Type B pancreatic cell (in vitro differentiated cells): ENCODE measurements at regions not wholly inside any gene's neighbourhood (a gene's known extent, or its start where the extent isn't known, plus 50 kb on each side); places are given as distances from the start of the nearest gene placed in this dataset.
A peak's percentile ranks its signal among the peaks of the same experiment; 100 is the strongest.

Experiments
- DNase-seq: peaks from one replicate; pipeline ENCODE4 v3.0.0; 2021; ENCODE audit warnings: mixed read lengths; ENCODE audit not compliant: unreplicated experiment; ENCODE audit errors: extremely low spot score
- H3K27ac Mint-ChIP-seq: 2 replicates; pipeline ENCODE4 v1.8.0; 2021; ENCODE audit warnings: mild to moderate bottlenecking, mixed read lengths
- H3K27me3 Mint-ChIP-seq: 2 replicates; pipeline ENCODE4 v1.8.0; 2021; ENCODE audit warnings: mixed read lengths
- H3K36me3 Mint-ChIP-seq: 2 replicates; pipeline ENCODE4 v1.8.0; 2021; ENCODE audit warnings: mixed read lengths
- H3K4me1 Mint-ChIP-seq: one replicate; pipeline ENCODE4 v1.8.0; 2021; ENCODE audit warnings: mixed read lengths; ENCODE audit not compliant: unreplicated experiment
- H3K4me3 Mint-ChIP-seq: 2 replicates; pipeline ENCODE4 v1.8.0; 2021; ENCODE audit warnings: mild to moderate bottlenecking, mixed read lengths
- H3K9me3 Mint-ChIP-seq: 2 replicates; pipeline ENCODE4 v1.8.0; 2021; ENCODE audit warnings: mixed read lengths
- TF ChIP-seq, protein P1 (sequence below): fragments of 200-600 bp; sonication (generic); conservative IDR thresholded peaks from 2 replicates; pipeline ENCODE4 v1.5.0; 2021; ENCODE audit warnings: antibody characterized with exemption, mild to moderate bottlenecking

DNA sequence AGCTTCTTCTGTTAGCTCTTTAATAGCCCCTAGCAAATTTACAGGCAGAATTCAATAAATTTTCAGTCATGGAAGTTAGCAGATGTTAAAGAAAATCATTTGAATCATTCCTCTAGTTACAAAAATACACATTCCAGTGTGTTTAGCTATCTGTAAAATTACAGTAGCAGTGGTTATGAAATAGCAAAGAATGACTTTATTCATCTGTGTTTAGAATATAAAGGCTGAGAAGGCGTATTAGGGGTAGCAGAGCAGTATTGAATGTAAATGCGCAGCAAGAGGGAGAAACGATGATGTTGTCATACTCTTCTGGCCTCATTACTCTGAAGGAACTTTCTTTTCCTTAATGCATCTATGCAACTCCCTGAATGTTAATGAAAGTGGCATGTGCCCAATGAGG, 106.2 kb upstream of the CYYR1 start:
- H3K4me1 Mint-ChIP-seq, result peaks cover 13% of the 10 kb centered on the region
- H3K4me3 Mint-ChIP-seq, result no peak overlapping the region
- TF ChIP-seq, protein P1, sequence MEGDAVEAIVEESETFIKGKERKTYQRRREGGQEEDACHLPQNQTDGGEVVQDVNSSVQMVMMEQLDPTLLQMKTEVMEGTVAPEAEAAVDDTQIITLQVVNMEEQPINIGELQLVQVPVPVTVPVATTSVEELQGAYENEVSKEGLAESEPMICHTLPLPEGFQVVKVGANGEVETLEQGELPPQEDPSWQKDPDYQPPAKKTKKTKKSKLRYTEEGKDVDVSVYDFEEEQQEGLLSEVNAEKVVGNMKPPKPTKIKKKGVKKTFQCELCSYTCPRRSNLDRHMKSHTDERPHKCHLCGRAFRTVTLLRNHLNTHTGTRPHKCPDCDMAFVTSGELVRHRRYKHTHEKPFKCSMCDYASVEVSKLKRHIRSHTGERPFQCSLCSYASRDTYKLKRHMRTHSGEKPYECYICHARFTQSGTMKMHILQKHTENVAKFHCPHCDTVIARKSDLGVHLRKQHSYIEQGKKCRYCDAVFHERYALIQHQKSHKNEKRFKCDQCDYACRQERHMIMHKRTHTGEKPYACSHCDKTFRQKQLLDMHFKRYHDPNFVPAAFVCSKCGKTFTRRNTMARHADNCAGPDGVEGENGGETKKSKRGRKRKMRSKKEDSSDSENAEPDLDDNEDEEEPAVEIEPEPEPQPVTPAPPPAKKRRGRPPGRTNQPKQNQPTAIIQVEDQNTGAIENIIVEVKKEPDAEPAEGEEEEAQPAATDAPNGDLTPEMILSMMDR, result no peak
- H3K36me3 Mint-ChIP-seq, result no peaks in the 10 kb centered on the region
- no peak for DNase-seq
- no peak overlapping the region for H3K27ac Mint-ChIP-seq
- no peaks in the 10 kb centered on the region for H3K27me3 Mint-ChIP-seq
- no peaks in the 10 kb centered on the region for H3K9me3 Mint-ChIP-seq

GRCh38 chr21:26674323-26674722, 101.2 kb upstream of the CYYR1 start:
- no peak overlapping the region for H3K27ac Mint-ChIP-seq
- peaks cover 3% of the 10 kb centered on the region for H3K9me3 Mint-ChIP-seq
- TF ChIP-seq, protein P1, result no peak
- no peaks in the 10 kb centered on the region for H3K36me3 Mint-ChIP-seq
- H3K27me3 Mint-ChIP-seq, result no peaks in the 10 kb centered on the region
- DNase-seq, result no peak
- no peak overlapping the region for H3K4me3 Mint-ChIP-seq
- H3K4me1 Mint-ChIP-seq, result peaks cover 11% of the 10 kb centered on the region

DNA sequence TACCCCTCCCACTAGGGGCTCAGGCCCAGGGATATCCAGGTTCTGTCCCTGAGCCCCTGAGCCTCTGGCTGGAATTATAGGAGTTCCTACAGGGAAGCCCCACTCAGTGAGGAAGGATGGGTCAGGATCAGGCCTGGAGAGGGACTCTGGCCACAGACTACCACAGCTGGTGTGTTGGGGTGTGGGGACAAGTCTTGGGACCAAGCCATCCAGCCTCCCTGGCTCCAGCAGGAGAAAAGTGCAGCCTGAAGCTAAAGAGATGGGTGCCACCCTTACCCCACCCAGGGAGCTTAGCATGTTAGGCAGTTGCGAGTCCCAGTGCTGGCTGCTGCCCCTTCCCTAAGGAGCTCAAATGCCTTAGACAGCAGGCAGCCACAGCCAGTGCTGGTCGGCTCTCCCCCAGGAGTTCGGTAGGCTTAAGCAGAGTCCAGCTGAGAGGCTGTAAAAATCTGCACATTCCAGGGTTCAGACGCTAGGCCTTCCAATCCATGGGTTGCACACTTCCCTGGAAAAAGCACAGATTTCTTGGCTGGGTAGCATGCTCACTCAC, 96.2 kb upstream of the CYYR1 start:
- no peaks in the 10 kb centered on the region for H3K4me1 Mint-ChIP-seq
- no peaks in the 10 kb centered on the region for H3K36me3 Mint-ChIP-seq
- TF ChIP-seq, protein P1, result no peak
- H3K27me3 Mint-ChIP-seq, result no peaks in the 10 kb centered on the region
- no peak overlapping the region for H3K4me3 Mint-ChIP-seq
- no peak overlapping the region for H3K27ac Mint-ChIP-seq
- no peak for DNase-seq
- H3K9me3 Mint-ChIP-seq, result peaks cover 8% of the 10 kb centered on the region

GRCh38 chr21:26659757-26660156, 86.7 kb upstream of the CYYR1 start:
- Mint-ChIP-seq H3K9me3 (peaks cover 12% of the 10 kb centered on the region), H3K4me1 (no peaks in the 10 kb centered on the region), H3K4me3 (no peak overlapping the region), H3K27me3 (no peaks in the 10 kb centered on the region), H3K36me3 (no peaks in the 10 kb centered on the region), H3K27ac (no peak overlapping the region)
- TF ChIP-seq, protein P1, result no peak
- DNase-seq, result no peak

- no peaks in the 10 kb centered on the region for H3K27me3 Mint-ChIP-seq
- H3K4me3 Mint-ChIP-seq, result no peak overlapping the region
- TF ChIP-seq, protein P1, result no peak
- H3K36me3 Mint-ChIP-seq, result no peaks in the 10 kb centered on the region
- no peaks in the 10 kb centered on the region for H3K4me1 Mint-ChIP-seq
- peaks cover 12% of the 10 kb centered on the region for H3K9me3 Mint-ChIP-seq
- H3K27ac Mint-ChIP-seq, result peak overlapping the region; percentile 76
- DNase-seq, result no peak
Observed at GRCh38 chr21:26659182-26659581, 86.1 kb upstream of the CYYR1 start.

GRCh38 chr21:26655460-26655859, 82.4 kb upstream of the CYYR1 start:
- no peak for DNase-seq
- Mint-ChIP-seq H3K4me3 (no peak overlapping the region), H3K4me1 (peaks cover 7% of the 10 kb centered on the region), H3K36me3 (no peaks in the 10 kb centered on the region), H3K27ac (no peak overlapping the region), H3K27me3 (no peaks in the 10 kb centered on the region), H3K9me3 (peaks cover 12% of the 10 kb centered on the region)
- TF ChIP-seq, protein P1, result no peak
